Neural progenitor cell (in vitro differentiated cells): ENCODE measurements at regions not wholly inside any gene's neighbourhood (a gene's known extent, or its start where the extent isn't known, plus 50 kb on each side); places are given as distances from the start of the nearest gene placed in this dataset.

ENCODE experiments used
- EZH2 ChIP-seq: fragments of 200-600 bp; sonication (generic); IDR thresholded peaks from 2 replicates; pipeline ENCODE4 v1.6.1; 2017; ENCODE audit warnings: antibody characterized with exemption, mild to moderate bottlenecking, moderate library complexity
- TF ChIP-seq, protein P1 (sequence below): fragments of 200-600 bp; sonication (generic); IDR thresholded peaks from 2 replicates; pipeline ENCODE4 v1.5.1; 2017; ENCODE audit warnings: antibody characterized with exemption, mild to moderate bottlenecking

DNA sequence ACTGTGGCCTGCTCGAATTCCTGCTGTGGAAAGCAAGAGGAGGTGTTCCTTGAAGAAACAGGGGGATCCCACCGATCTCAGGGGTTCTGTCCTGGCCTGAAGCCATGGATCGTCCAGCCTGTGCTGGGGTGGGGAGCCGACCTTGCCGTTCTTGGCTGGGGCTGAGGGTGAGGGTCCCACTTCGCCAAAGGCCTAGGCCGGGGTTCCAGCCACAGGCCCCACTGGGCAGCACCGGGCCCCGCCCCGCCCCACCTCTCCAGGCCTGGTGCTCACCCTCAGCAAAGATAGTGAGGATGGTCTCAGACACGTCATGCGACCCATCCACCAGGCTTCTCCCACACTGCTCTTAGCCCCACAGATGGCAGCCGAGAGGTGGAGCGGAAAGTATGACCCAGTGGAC lies 51.4 kb upstream of the ZNF716 start:
- TF ChIP-seq, protein P1, sequence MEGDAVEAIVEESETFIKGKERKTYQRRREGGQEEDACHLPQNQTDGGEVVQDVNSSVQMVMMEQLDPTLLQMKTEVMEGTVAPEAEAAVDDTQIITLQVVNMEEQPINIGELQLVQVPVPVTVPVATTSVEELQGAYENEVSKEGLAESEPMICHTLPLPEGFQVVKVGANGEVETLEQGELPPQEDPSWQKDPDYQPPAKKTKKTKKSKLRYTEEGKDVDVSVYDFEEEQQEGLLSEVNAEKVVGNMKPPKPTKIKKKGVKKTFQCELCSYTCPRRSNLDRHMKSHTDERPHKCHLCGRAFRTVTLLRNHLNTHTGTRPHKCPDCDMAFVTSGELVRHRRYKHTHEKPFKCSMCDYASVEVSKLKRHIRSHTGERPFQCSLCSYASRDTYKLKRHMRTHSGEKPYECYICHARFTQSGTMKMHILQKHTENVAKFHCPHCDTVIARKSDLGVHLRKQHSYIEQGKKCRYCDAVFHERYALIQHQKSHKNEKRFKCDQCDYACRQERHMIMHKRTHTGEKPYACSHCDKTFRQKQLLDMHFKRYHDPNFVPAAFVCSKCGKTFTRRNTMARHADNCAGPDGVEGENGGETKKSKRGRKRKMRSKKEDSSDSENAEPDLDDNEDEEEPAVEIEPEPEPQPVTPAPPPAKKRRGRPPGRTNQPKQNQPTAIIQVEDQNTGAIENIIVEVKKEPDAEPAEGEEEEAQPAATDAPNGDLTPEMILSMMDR, result no peak
- TF ChIP-seq EZH2, result no peak
